Esophagus muscularis mucosa (tissue), 4 donors: ENCODE measurements at regions not wholly inside any gene's neighbourhood (a gene's known extent, or its start where the extent isn't known, plus 50 kb on each side); places are given as distances from the start of the nearest gene placed in this dataset.

Experiments
- DNase-seq: peaks from one replicate; pipeline ENCODE4 v3.0.0-alpha.2; 2017; ENCODE audit errors: extremely low spot score
- H3K27ac ChIP-seq, 4 donors: fragments of 200-600 bp; sonication (generic); replicated peaks in 1 of 4; 1 replicate in 3 of 4; 2 replicates in 1 of 4; pipeline ENCODE4 v1.5.1; 2016 to 2019; ENCODE audit warnings: mild to moderate bottlenecking in 1 of 4
- H3K27me3 ChIP-seq, 4 donors: fragments of 200-600 bp; sonication (generic); one replicate each; pipeline versions ENCODE4 v1.5.1 to v1.6.0; 2016 to 2019
- H3K36me3 ChIP-seq, 4 donors: fragments of 200-600 bp; sonication (generic); one replicate each; pipeline ENCODE4 v1.5.1; 2016 to 2019
- H3K4me1 ChIP-seq, 4 donors: fragments of 200-600 bp; sonication (generic); one replicate each; pipeline ENCODE4 v1.5.1; 2016 to 2019
- H3K4me3 ChIP-seq, 4 donors: fragments of 200-600 bp; sonication (generic); 1 replicate in 2 of 4; 2 replicates in 2 of 4; pipeline ENCODE4 v1.5.1; 2016 to 2019; ENCODE audit warnings: mild to moderate bottlenecking in 4 of 4, moderate library complexity in 1 of 4
- H3K9me3 ChIP-seq, 4 donors: fragments of 200-600 bp; sonication (generic); 1 replicate in 3 of 4; 2 replicates in 1 of 4; pipeline ENCODE4 v1.5.1; 2016 to 2019
- CTCF ChIP-seq, 3 experiments: fragments of 200-600 bp in 2 of 3; fragments of 450-650 bp in 1 of 3; sonication (generic) in 2 of 3; IDR thresholded peaks; one replicate each; pipeline ENCODE4 v1.5.1; 2017 to 2019; ENCODE audit warnings: antibody characterized with exemption in 3 of 3, mild to moderate bottlenecking in 2 of 3, moderate library complexity in 1 of 3
- EP300 ChIP-seq: sonication (generic); formaldehyde crosslinking; IDR thresholded peaks from one replicate; pipeline ENCODE4 v1.6.1; 2017; ENCODE audit warnings: antibody characterized with exemption
- POLR2A ChIP-seq: fragments of 450-650 bp; IDR thresholded peaks from one replicate; pipeline ENCODE4 v1.6.1; 2017; ENCODE audit warnings: antibody characterized with exemption, moderate library complexity, mild to moderate bottlenecking, low read depth
- POLR2AphosphoS5 ChIP-seq, 2 donors: sonication (generic); formaldehyde crosslinking; IDR thresholded peaks; one replicate each; pipeline ENCODE4 v1.6.1; 2017; ENCODE audit warnings: antibody characterized with exemption in 2 of 2
- WGBS: methylation state at CpG from one replicate; pipeline ENCODE4 v1.1.5; 2018; 5-methylcytosine and 5-hydroxymethylcytosine counted together
- intact Hi-C: fragments of 100-400 bp; cut with DNase I; formaldehyde crosslinking; loops from one replicate; pipeline ENCODE4 v1.15.1; 2023

GRCh38 chr6:85015396-85015990 is 251.1 kb upstream of the TBX18 start:
- intact Hi-C loops: no loop called here
- Histone ChIP-seq H3K9me3 (no peaks in the 10 kb centered on the region), H3K4me3 (no peak overlapping the region), H3K27me3 (no peaks in the 10 kb centered on the region), H3K4me1 (peaks cover 0 to 4% (median 0%) of the 10 kb centered on the region in 4 donors), H3K36me3 (no peaks in the 10 kb centered on the region), H3K27ac (no peak overlapping the region)
- TF ChIP-seq POLR2AphosphoS5 (IDR thresholded peaks at IDR 0.05): no peak
- TF ChIP-seq CTCF (IDR thresholded peaks at IDR 0.05): peak; percentile 51 to 70 (median 53)
- 21% methylated on average over 12 of the region's 12 CpGs for WGBS
- DNase-seq: no peak

- no peaks in the 10 kb centered on the region for H3K9me3 ChIP-seq
- H3K27ac ChIP-seq: no peak overlapping the region
- peaks cover 0 to 4% (median 0%) of the 10 kb centered on the region in 4 donors for H3K4me1 ChIP-seq
- no peaks in the 10 kb centered on the region for H3K36me3 ChIP-seq
- 39% methylated on average over 1 of the region's 1 CpG for WGBS
- DNase-seq: no peak
- intact Hi-C loops: no loop called here
- no peak for TF ChIP-seq CTCF (IDR thresholded peaks at IDR 0.05)
- no peak overlapping the region for H3K4me3 ChIP-seq
- no peaks in the 10 kb centered on the region for H3K27me3 ChIP-seq
These were observed 246.5 kb upstream of the TBX18 start for GRCh38 chr6:85010865-85011264.

DNA sequence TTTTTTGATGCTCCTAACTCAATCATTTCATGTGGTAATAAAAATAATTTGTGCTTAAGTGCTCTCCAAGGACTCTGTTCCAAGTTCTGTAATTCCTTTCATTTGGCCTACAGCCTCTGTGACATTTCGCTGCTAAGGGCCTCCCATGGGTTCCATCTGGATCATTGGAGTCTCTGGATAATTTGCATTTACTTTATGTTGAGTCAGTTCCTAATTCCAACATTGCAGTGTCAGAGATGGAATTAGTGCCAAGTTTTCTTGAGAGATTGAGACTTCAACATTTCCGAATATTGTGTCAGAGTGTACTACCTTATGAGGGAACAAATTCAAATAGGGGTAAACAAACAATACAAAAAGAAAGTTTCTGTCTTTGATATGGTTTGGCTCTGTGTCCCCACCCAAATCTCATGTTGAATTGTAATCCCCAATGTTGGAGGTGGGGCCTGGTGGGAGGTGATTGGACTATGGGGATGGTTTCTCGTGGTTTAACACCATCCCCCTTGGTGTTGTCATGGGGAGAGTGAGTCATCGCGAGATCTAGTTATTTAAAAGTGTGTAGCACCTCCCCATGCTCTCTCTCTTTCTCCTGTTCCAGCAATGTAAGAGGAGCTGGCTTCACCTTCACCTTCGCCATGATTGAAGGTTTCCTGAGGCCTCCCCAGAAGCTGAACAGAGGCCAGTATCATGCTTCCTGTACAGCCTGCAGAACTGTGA is 244.1 kb upstream of the TBX18 start:
- intact Hi-C loops: no loop called here
- 86% methylated on average over 6 of the region's 6 CpGs for WGBS

DNA sequence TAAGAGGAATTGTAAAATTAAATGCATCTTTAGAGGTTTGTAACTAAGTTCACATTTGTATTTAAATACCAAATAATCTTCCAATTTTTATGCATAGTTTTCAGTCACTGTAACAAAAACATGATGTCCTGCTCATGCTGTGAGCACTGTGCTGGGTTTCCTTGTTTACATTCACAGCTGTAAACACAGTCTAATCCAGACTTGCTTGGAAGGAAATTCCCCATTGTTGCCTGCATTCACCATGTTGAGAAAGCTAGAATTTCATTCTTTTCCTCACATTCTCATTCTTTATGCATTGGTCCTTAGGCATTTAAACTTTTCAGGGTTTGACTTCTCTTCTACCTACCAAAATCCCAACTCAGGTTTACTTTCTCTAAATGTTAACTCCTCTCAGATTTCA is 242.0 kb upstream of the TBX18 start:
- no peaks in the 10 kb centered on the region for H3K36me3 ChIP-seq
- TF ChIP-seq POLR2A (no peak), POLR2AphosphoS5 (IDR thresholded peaks at IDR 0.05) (no peak), EP300 (no peak), CTCF (IDR thresholded peaks at IDR 0.05) (no peak)
- H3K4me1 ChIP-seq: no peaks in the 10 kb centered on the region
- H3K27ac ChIP-seq: no peak overlapping the region
- no peak for DNase-seq
- H3K4me3 ChIP-seq: no peak overlapping the region
- no peaks in the 10 kb centered on the region for H3K9me3 ChIP-seq
- H3K27me3 ChIP-seq: no peaks in the 10 kb centered on the region
- intact Hi-C loops: no loop called here

More for the DNA sequence above, 244.1 kb upstream of the TBX18 start:
- Histone ChIP-seq H3K4me3 (no peak overlapping the region), H3K36me3 (no peaks in the 10 kb centered on the region), H3K4me1 (no peaks in the 10 kb centered on the region), H3K9me3 (no peaks in the 10 kb centered on the region), H3K27me3 (no peaks in the 10 kb centered on the region), H3K27ac (no peak overlapping the region)
- TF ChIP-seq POLR2AphosphoS5 (IDR thresholded peaks at IDR 0.05) (no peak), POLR2A (no peak), EP300 (no peak), CTCF (IDR thresholded peaks at IDR 0.05) (no peak)
- peak; percentile 50 for DNase-seq

DNA sequence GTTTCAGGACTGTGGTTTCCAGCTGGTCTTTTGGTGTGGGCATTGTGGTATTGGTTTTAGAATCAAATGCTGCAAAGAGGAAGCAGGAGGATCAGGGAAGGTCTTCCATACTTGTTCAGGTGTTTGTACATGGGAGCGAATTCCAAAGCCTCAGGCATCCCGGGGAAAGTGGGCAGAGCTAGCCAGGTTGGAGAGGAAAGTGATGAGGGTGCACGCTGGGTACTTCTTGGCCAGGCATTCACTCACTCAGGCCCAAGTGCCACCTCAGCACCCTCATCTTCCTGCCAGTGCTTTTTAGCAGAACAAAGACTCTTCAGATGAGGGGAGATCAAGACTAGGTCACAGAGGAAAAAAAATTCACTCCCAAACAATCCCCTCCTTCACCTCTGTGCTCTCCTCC is 241.1 kb upstream of the TBX18 start:
- H3K4me3 ChIP-seq: no peak overlapping the region
- intact Hi-C loops: no loop called here
- 74% methylated on average over 3 of the region's 3 CpGs for WGBS
- H3K4me1 ChIP-seq: no peaks in the 10 kb centered on the region
- DNase-seq: no peak
- TF ChIP-seq EP300 (no peak), POLR2A (no peak), CTCF (IDR thresholded peaks at IDR 0.05) (no peak)
- H3K9me3 ChIP-seq: no peaks in the 10 kb centered on the region
- H3K36me3 ChIP-seq: no peaks in the 10 kb centered on the region
- H3K27me3 ChIP-seq: no peaks in the 10 kb centered on the region
- no peak overlapping the region for H3K27ac ChIP-seq
